ENCODE measurements at regions not wholly inside any gene's neighbourhood (a gene's known extent, or its start where the extent isn't known, plus 50 kb on each side); places are given as distances from the start of the nearest gene placed in this dataset.
"Not testable (repeated sequence)": the region's sequence is repeated elsewhere in the genome, so short reads cannot be mapped to it uniquely, and the experiment has no call there.

- DNase-seq (ENCODE audit: insufficient read length, low spot score) (no peak), FAIRE-seq (no peak)
Observed at GRCh38 chr11:116328391-116328790, 444.4 kb downstream of the BUD13 start.

- FAIRE-seq (no peak), DNase-seq (ENCODE audit: insufficient read length, low spot score) (no peak)
Observed at GRCh38 chr11:116326146-116326545, 446.6 kb downstream of the BUD13 start.

GRCh38 chr11:116325247-116325646 is 447.5 kb downstream of the BUD13 start:
- no peak for FAIRE-seq

GRCh38 chr11:116324077-116324476 is 448.7 kb downstream of the BUD13 start:
- FAIRE-seq; DNase-seq (ENCODE audit: insufficient read length, low spot score): not testable (repeated sequence)

More at GRCh38 chr11:116325247-116325646, 447.5 kb downstream of the BUD13 start:
- DNase-seq (ENCODE audit: insufficient read length, low spot score): no peak

- DNase-seq (ENCODE audit: insufficient read length, low spot score) (no peak), FAIRE-seq (no peak)
Observed at GRCh38 chr11:116317212-116317611, 455.6 kb downstream of the BUD13 start.

- no peak for DNase-seq (ENCODE audit: insufficient read length, low spot score)
- no peak for FAIRE-seq
Observed at GRCh38 chr11:116314006-116314405, 458.8 kb downstream of the BUD13 start.

GRCh38 chr11:116312570-116313391 is 460.0 kb downstream of the BUD13 start:
- DNase-seq (ENCODE audit: insufficient read length, low spot score): no peak
- FAIRE-seq: no peak

- DNase-seq (ENCODE audit: insufficient read length, low spot score): no peak
- FAIRE-seq: no peak
Observed at GRCh38 chr11:116311206-116311605, 461.6 kb downstream of the BUD13 start.

GRCh38 chr11:116310698-116311097 is 462.1 kb downstream of the BUD13 start:
- FAIRE-seq: no peak
- no peak for DNase-seq (ENCODE audit: insufficient read length, low spot score)

- FAIRE-seq: no peak
- DNase-seq (ENCODE audit: insufficient read length, low spot score): no peak
Observed at GRCh38 chr11:116310226-116310625, 462.6 kb downstream of the BUD13 start.

- DNase-seq (ENCODE audit: insufficient read length, low spot score) (no peak), FAIRE-seq (no peak)
Observed at GRCh38 chr11:116309446-116309845, 463.3 kb downstream of the BUD13 start.

GRCh38 chr11:116302756-116303155 is 470.0 kb downstream of the BUD13 start:
- DNase-seq (ENCODE audit: insufficient read length, low spot score): no peak
- FAIRE-seq: no peak

GRCh38 chr11:116301141-116301540 is 471.6 kb downstream of the BUD13 start:
- DNase-seq (ENCODE audit: insufficient read length, low spot score) (no peak), FAIRE-seq (no peak)

GRCh38 chr11:116300232-116300631 is 472.6 kb downstream of the BUD13 start:
- FAIRE-seq: no peak
- DNase-seq (ENCODE audit: insufficient read length, low spot score): no peak

GRCh38 chr11:116294630-116295029 is 478.2 kb downstream of the BUD13 start:
- FAIRE-seq: no peak
- no peak for DNase-seq (ENCODE audit: insufficient read length, low spot score)

- DNase-seq (ENCODE audit: insufficient read length, low spot score): no peak
- no peak for FAIRE-seq
Observed at GRCh38 chr11:116287866-116288265, 484.9 kb downstream of the BUD13 start.

GRCh38 chr11:116285026-116285425 is 487.8 kb downstream of the BUD13 start:
- FAIRE-seq (no peak), DNase-seq (ENCODE audit: insufficient read length, low spot score) (no peak)

- FAIRE-seq: no peak
- DNase-seq (ENCODE audit: insufficient read length, low spot score): no peak
Observed at GRCh38 chr11:116283300-116283699, 489.5 kb downstream of the BUD13 start.

- FAIRE-seq: no peak
- no peak for DNase-seq (ENCODE audit: insufficient read length, low spot score)
Observed at GRCh38 chr11:116282481-116282880, 490.3 kb downstream of the BUD13 start.

- DNase-seq (ENCODE audit: insufficient read length, low spot score) (no peak), FAIRE-seq (no peak)
Observed at GRCh38 chr11:116281173-116282160, 491.3 kb downstream of the BUD13 start.

- no peak for FAIRE-seq
- no peak for DNase-seq (ENCODE audit: insufficient read length, low spot score)
Observed at GRCh38 chr11:116279511-116279910, 493.3 kb downstream of the BUD13 start.
